Activated CD4-positive, alpha-beta memory T cell treated with anti-CD3 and anti-CD28 coated beads, Interleukin-2, amount 10 ng/mL, durations not matched to agents 7 days and 5 days (primary cell): ENCODE measurements at regions not wholly inside any gene's neighbourhood (a gene's known extent, or its start where the extent isn't known, plus 50 kb on each side); places are given as distances from the start of the nearest gene placed in this dataset.

Source experiments
- CTCF ChIA-PET: fragments of 350-600 bp; sonication (Branson Sonifier 250); formaldehyde crosslinking; loops from one replicate; lab custom pipeline; 2021; ENCODE audit warnings: antibody characterized with exemption, inconsistent platforms; lab: Charles Lee
- POLR2A ChIA-PET: fragments of 350-600 bp; sonication (Branson Sonifier 250); formaldehyde crosslinking; loops from one replicate; lab custom pipeline; 2021; ENCODE audit warnings: antibody characterized with exemption; lab: Charles Lee
- DNase-seq: peaks from one replicate; pipeline ENCODE4 v3.0.0-alpha.2; 2020
- H3K27ac Mint-ChIP-seq: one replicate; pipeline ENCODE4 v1.8.0; 2021; ENCODE audit warnings: mild to moderate bottlenecking, mixed read lengths
- H3K27me3 Mint-ChIP-seq: one replicate; pipeline ENCODE4 v1.8.0; 2021; ENCODE audit warnings: mixed read lengths
- H3K36me3 Mint-ChIP-seq: one replicate; pipeline ENCODE4 v1.8.0; 2021; ENCODE audit warnings: low read depth, mixed read lengths
- H3K4me1 Mint-ChIP-seq: one replicate; pipeline ENCODE4 v1.8.0; 2021; ENCODE audit warnings: mixed read lengths
- H3K4me3 Mint-ChIP-seq: one replicate; pipeline ENCODE4 v1.8.0; 2021; ENCODE audit warnings: mild to moderate bottlenecking, mixed read lengths
- H3K9me3 Mint-ChIP-seq: one replicate; pipeline ENCODE4 v1.8.0; 2021; ENCODE audit warnings: mixed read lengths

GRCh38 chrX:10021461-10022272, 54.5 kb downstream of the CLDN34 start:
- ChIA-PET POLR2A (no interaction called here), CTCF (no interaction called here)
- no peaks in the 10 kb centered on the region for H3K27me3 Mint-ChIP-seq

GRCh38 chrX:10022273-10022541, 55.0 kb downstream of the CLDN34 start:
- Mint-ChIP-seq H3K4me1 (peaks cover 7% of the 10 kb centered on the region), H3K9me3 (no peaks in the 10 kb centered on the region), H3K27ac (no peak overlapping the region), H3K27me3 (no peaks in the 10 kb centered on the region), H3K36me3 (peaks cover under 1% of the 10 kb centered on the region), H3K4me3 (no peak overlapping the region)
- ChIA-PET POLR2A (no interaction called here), CTCF (no interaction called here)
- DNase-seq: no peak

More at GRCh38 chrX:10021461-10022272, 54.5 kb downstream of the CLDN34 start:
- Mint-ChIP-seq H3K4me3 (no peak overlapping the region), H3K36me3 (peaks cover 5% of the 10 kb centered on the region), H3K27ac (no peak overlapping the region), H3K9me3 (no peaks in the 10 kb centered on the region), H3K4me1 (peaks cover 12% of the 10 kb centered on the region)
- DNase-seq: no peak

GRCh38 chrX:10022580-10023245, 55.6 kb downstream of the CLDN34 start:
- no peak for DNase-seq
- CTCF ChIA-PET: no interaction called here
- H3K27ac Mint-ChIP-seq: no peak overlapping the region
- H3K4me1 Mint-ChIP-seq: peaks cover 8% of the 10 kb centered on the region
- peaks cover 3% of the 10 kb centered on the region for H3K36me3 Mint-ChIP-seq
- H3K27me3 Mint-ChIP-seq: no peaks in the 10 kb centered on the region
- no peaks in the 10 kb centered on the region for H3K9me3 Mint-ChIP-seq
- POLR2A ChIA-PET: no interaction called here
- no peak overlapping the region for H3K4me3 Mint-ChIP-seq

- POLR2A ChIA-PET: no interaction called here
- CTCF ChIA-PET: no interaction called here
- no peak overlapping the region for H3K4me3 Mint-ChIP-seq
- H3K27me3 Mint-ChIP-seq: no peaks in the 10 kb centered on the region
- peaks cover 6% of the 10 kb centered on the region for H3K4me1 Mint-ChIP-seq
- peaks cover 3% of the 10 kb centered on the region for H3K36me3 Mint-ChIP-seq
- no peak overlapping the region for H3K27ac Mint-ChIP-seq
- no peaks in the 10 kb centered on the region for H3K9me3 Mint-ChIP-seq
- DNase-seq: no peak
These were observed 56.7 kb downstream of the CLDN34 start for GRCh38 chrX:10023821-10024220.

- peaks cover 6% of the 10 kb centered on the region for H3K4me1 Mint-ChIP-seq
These were observed 58.8 kb downstream of the CLDN34 start for GRCh38 chrX:10025742-10026493.

GRCh38 chrX:10028283-10029104, 61.3 kb downstream of the CLDN34 start:
- no peaks in the 10 kb centered on the region for H3K9me3 Mint-ChIP-seq
- CTCF ChIA-PET: no interaction called here
- POLR2A ChIA-PET: no interaction called here
- no peak for DNase-seq
- peaks cover 3% of the 10 kb centered on the region for H3K4me1 Mint-ChIP-seq
- H3K27ac Mint-ChIP-seq: no peak overlapping the region
- H3K36me3 Mint-ChIP-seq: peaks cover 3% of the 10 kb centered on the region
- H3K27me3 Mint-ChIP-seq: no peaks in the 10 kb centered on the region
- no peak overlapping the region for H3K4me3 Mint-ChIP-seq

More at GRCh38 chrX:10025742-10026493, 58.8 kb downstream of the CLDN34 start:
- H3K9me3 Mint-ChIP-seq: no peaks in the 10 kb centered on the region
- ChIA-PET POLR2A (no interaction called here), CTCF (no interaction called here)
- no peak overlapping the region for H3K4me3 Mint-ChIP-seq
- no peaks in the 10 kb centered on the region for H3K27me3 Mint-ChIP-seq
- no peak for DNase-seq
- H3K27ac Mint-ChIP-seq: no peak overlapping the region
- H3K36me3 Mint-ChIP-seq: peaks cover 3% of the 10 kb centered on the region

- CTCF ChIA-PET: no interaction called here
- POLR2A ChIA-PET: no interaction called here
These were observed 63.4 kb downstream of the CLDN34 start for GRCh38 chrX:10030570-10030969.

GRCh38 chrX:10031746-10032145, 64.6 kb downstream of the CLDN34 start:
- ChIA-PET POLR2A (interaction anchor here (1.4 kb wide), 1 partner anchor 18 kb away, joined by 3 read pairs; no protein-coding TSS in a partner anchor), CTCF (no interaction called here)
- H3K36me3 Mint-ChIP-seq: peaks cover 3% of the 10 kb centered on the region
- H3K4me3 Mint-ChIP-seq: no peak overlapping the region
- H3K27ac Mint-ChIP-seq: no peak overlapping the region
- DNase-seq: no peak
- peaks cover 2% of the 10 kb centered on the region for H3K4me1 Mint-ChIP-seq
- no peaks in the 10 kb centered on the region for H3K27me3 Mint-ChIP-seq
- no peaks in the 10 kb centered on the region for H3K9me3 Mint-ChIP-seq

More at GRCh38 chrX:10030570-10030969, 63.4 kb downstream of the CLDN34 start:
- no peak overlapping the region for H3K27ac Mint-ChIP-seq
- H3K9me3 Mint-ChIP-seq: no peaks in the 10 kb centered on the region
- peaks cover 2% of the 10 kb centered on the region for H3K4me1 Mint-ChIP-seq
- H3K4me3 Mint-ChIP-seq: no peak overlapping the region
- peaks cover 3% of the 10 kb centered on the region for H3K36me3 Mint-ChIP-seq
- no peak for DNase-seq
- H3K27me3 Mint-ChIP-seq: no peaks in the 10 kb centered on the region

GRCh38 chrX:10032147-10032546, 65.0 kb downstream of the CLDN34 start:
- Mint-ChIP-seq H3K4me3 (no peak overlapping the region), H3K36me3 (peaks cover 3% of the 10 kb centered on the region), H3K27me3 (no peaks in the 10 kb centered on the region), H3K27ac (no peak overlapping the region), H3K9me3 (no peaks in the 10 kb centered on the region), H3K4me1 (peaks cover 2% of the 10 kb centered on the region)
- DNase-seq: no peak
- ChIA-PET POLR2A (interaction anchor here (1.4 kb wide), 1 partner anchor 18 kb away, joined by 3 read pairs; no protein-coding TSS in a partner anchor), CTCF (no interaction called here)

- H3K27ac Mint-ChIP-seq: no peak overlapping the region
- no peak for DNase-seq
- H3K36me3 Mint-ChIP-seq: no peaks in the 10 kb centered on the region
- H3K9me3 Mint-ChIP-seq: no peaks in the 10 kb centered on the region
- H3K4me1 Mint-ChIP-seq: no peaks in the 10 kb centered on the region
- H3K27me3 Mint-ChIP-seq: no peaks in the 10 kb centered on the region
- H3K4me3 Mint-ChIP-seq: no peak overlapping the region
- ChIA-PET POLR2A (no interaction called here), CTCF (interaction anchor here (1.2 kb wide), 1 partner anchor 85 kb away, joined by 3 read pairs; no protein-coding TSS in a partner anchor)
These were observed 66.3 kb downstream of the CLDN34 start for GRCh38 chrX:10033375-10034007.

- Mint-ChIP-seq H3K27ac (no peak overlapping the region), H3K36me3 (no peaks in the 10 kb centered on the region), H3K9me3 (no peaks in the 10 kb centered on the region), H3K4me1 (no peaks in the 10 kb centered on the region), H3K27me3 (no peaks in the 10 kb centered on the region), H3K4me3 (no peak overlapping the region)
- ChIA-PET POLR2A (no interaction called here), CTCF (no interaction called here)
- no peak for DNase-seq
These were observed 67.6 kb downstream of the CLDN34 start for GRCh38 chrX:10034740-10035260.

GRCh38 chrX:10038585-10038984, 71.4 kb downstream of the CLDN34 start:
- POLR2A ChIA-PET: no interaction called here
- H3K27me3 Mint-ChIP-seq: no peaks in the 10 kb centered on the region
- no peaks in the 10 kb centered on the region for H3K36me3 Mint-ChIP-seq
- no peak overlapping the region for H3K27ac Mint-ChIP-seq
- no peak overlapping the region for H3K4me3 Mint-ChIP-seq
- CTCF ChIA-PET: no interaction called here
- no peaks in the 10 kb centered on the region for H3K9me3 Mint-ChIP-seq
- DNase-seq: no peak
- H3K4me1 Mint-ChIP-seq: no peaks in the 10 kb centered on the region
